ENCODE measurements at regions not wholly inside any gene's neighbourhood (a gene's known extent, or its start where the extent isn't known, plus 50 kb on each side); places are given as distances from the start of the nearest gene placed in this dataset.

GRCh38 chr1:229819091-229819490, 193.0 kb downstream of the URB2 start:
- no peak for DNase-seq (ENCODE audit: low spot score)

GRCh38 chr1:229822026-229822425, 196.0 kb downstream of the URB2 start:
- no peak for DNase-seq (ENCODE audit: low spot score)

- no peak for DNase-seq (ENCODE audit: low spot score)
Measured at GRCh38 chr1:229825042-229825441, 199.0 kb downstream of the URB2 start.

GRCh38 chr1:229828461-229828860, 202.4 kb downstream of the URB2 start:
- DNase-seq (ENCODE audit: low spot score) = no peak

- DNase-seq (ENCODE audit: low spot score) = no peak
Measured at GRCh38 chr1:229832695-229833094, 206.6 kb downstream of the URB2 start.

- no peak for DNase-seq (ENCODE audit: low spot score)
Measured at GRCh38 chr1:229834230-229834629, 208.2 kb downstream of the URB2 start.

GRCh38 chr1:229835226-229835625, 209.2 kb downstream of the URB2 start:
- DNase-seq (ENCODE audit: low spot score) = no peak

GRCh38 chr1:229836324-229836723, 210.3 kb downstream of the URB2 start:
- no peak for DNase-seq (ENCODE audit: low spot score)

GRCh38 chr1:229838204-229838603, 212.2 kb downstream of the URB2 start:
- DNase-seq (ENCODE audit: low spot score) = no peak

GRCh38 chr1:229839800-229840199, 213.8 kb downstream of the URB2 start:
- no peak for DNase-seq (ENCODE audit: low spot score)

GRCh38 chr1:229841230-229841629, 215.2 kb downstream of the URB2 start:
- no peak for DNase-seq (ENCODE audit: low spot score)

GRCh38 chr1:229842302-229843255, 216.5 kb downstream of the URB2 start:
- no peak for DNase-seq (ENCODE audit: low spot score)

GRCh38 chr1:229843627-229844238, 217.7 kb downstream of the URB2 start:
- no peak for DNase-seq (ENCODE audit: low spot score)

GRCh38 chr1:229844675-229845074, 218.6 kb downstream of the URB2 start:
- no peak for DNase-seq (ENCODE audit: low spot score)

GRCh38 chr1:229845410-229846138, 219.5 kb downstream of the URB2 start:
- DNase-seq (ENCODE audit: low spot score) = no peak

GRCh38 chr1:229846351-229846750, 220.3 kb downstream of the URB2 start:
- no peak for DNase-seq (ENCODE audit: low spot score)

GRCh38 chr1:229848752-229849677, 218.0 kb upstream of the GALNT2 start:
- no peak for DNase-seq (ENCODE audit: low spot score)

- no peak for DNase-seq (ENCODE audit: low spot score)
Measured at GRCh38 chr1:229851511-229851910, 215.5 kb upstream of the GALNT2 start.

GRCh38 chr1:229853751-229854150, 213.3 kb upstream of the GALNT2 start:
- no peak for DNase-seq (ENCODE audit: low spot score)

GRCh38 chr1:229854620-229855019, 212.4 kb upstream of the GALNT2 start:
- no peak for DNase-seq (ENCODE audit: low spot score)

- DNase-seq (ENCODE audit: low spot score) = no peak
Measured at GRCh38 chr1:229856009-229856650, 210.9 kb upstream of the GALNT2 start.
